ENCODE measurements at regions not wholly inside any gene's neighbourhood (a gene's known extent, or its start where the extent isn't known, plus 50 kb on each side); places are given as distances from the start of the nearest gene placed in this dataset.

- Histone ChIP-seq H3K27ac (no peak overlapping the region), H3K4me3 (no peak overlapping the region)
- DNase-seq (ENCODE audit: low spot score), result no peak
- TF ChIP-seq, protein P1, sequence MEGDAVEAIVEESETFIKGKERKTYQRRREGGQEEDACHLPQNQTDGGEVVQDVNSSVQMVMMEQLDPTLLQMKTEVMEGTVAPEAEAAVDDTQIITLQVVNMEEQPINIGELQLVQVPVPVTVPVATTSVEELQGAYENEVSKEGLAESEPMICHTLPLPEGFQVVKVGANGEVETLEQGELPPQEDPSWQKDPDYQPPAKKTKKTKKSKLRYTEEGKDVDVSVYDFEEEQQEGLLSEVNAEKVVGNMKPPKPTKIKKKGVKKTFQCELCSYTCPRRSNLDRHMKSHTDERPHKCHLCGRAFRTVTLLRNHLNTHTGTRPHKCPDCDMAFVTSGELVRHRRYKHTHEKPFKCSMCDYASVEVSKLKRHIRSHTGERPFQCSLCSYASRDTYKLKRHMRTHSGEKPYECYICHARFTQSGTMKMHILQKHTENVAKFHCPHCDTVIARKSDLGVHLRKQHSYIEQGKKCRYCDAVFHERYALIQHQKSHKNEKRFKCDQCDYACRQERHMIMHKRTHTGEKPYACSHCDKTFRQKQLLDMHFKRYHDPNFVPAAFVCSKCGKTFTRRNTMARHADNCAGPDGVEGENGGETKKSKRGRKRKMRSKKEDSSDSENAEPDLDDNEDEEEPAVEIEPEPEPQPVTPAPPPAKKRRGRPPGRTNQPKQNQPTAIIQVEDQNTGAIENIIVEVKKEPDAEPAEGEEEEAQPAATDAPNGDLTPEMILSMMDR (IDR thresholded peaks at IDR 0.05), result no peak
Measured at GRCh38 chr3:34019158-34019557, 220.7 kb downstream of the PDCD6IP start.

- TF ChIP-seq, protein P1 (IDR thresholded peaks at IDR 0.05), result no peak
- Histone ChIP-seq H3K27ac (no peak overlapping the region), H3K4me3 (no peak overlapping the region)
- no peak for DNase-seq (ENCODE audit: low spot score)
Measured at GRCh38 chr3:34020170-34020569, 221.7 kb downstream of the PDCD6IP start.

GRCh38 chr3:34020726-34021680, 222.6 kb downstream of the PDCD6IP start:
- no peak for DNase-seq (ENCODE audit: low spot score)
- Histone ChIP-seq H3K27ac (no peak overlapping the region), H3K4me3 (no peak overlapping the region)
- TF ChIP-seq, protein P1 (IDR thresholded peaks at IDR 0.05), result no peak

DNA sequence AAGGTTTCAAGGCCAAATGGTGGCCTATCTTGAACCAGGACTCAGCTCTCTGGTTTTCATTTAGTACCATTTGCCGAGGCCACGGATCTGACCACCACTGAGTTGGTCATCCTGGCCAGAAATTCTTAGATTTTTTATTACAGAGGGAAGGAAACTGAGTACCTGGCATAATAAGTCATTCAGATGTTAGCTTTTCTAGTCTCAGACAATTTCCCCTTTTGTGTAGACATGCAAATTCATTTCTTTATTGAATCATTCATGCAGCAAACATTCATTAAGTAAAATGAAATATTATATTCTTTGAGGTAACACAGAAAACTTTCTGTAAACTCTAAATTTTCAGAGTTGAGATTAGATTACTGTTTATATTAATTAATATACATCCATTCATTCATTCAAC, 223.7 kb downstream of the PDCD6IP start:
- no peak for DNase-seq (ENCODE audit: low spot score)
- H3K4me3 ChIP-seq, result no peak overlapping the region
- H3K27ac ChIP-seq, result no peak overlapping the region
- TF ChIP-seq, protein P1 (IDR thresholded peaks at IDR 0.05), result no peak

DNA sequence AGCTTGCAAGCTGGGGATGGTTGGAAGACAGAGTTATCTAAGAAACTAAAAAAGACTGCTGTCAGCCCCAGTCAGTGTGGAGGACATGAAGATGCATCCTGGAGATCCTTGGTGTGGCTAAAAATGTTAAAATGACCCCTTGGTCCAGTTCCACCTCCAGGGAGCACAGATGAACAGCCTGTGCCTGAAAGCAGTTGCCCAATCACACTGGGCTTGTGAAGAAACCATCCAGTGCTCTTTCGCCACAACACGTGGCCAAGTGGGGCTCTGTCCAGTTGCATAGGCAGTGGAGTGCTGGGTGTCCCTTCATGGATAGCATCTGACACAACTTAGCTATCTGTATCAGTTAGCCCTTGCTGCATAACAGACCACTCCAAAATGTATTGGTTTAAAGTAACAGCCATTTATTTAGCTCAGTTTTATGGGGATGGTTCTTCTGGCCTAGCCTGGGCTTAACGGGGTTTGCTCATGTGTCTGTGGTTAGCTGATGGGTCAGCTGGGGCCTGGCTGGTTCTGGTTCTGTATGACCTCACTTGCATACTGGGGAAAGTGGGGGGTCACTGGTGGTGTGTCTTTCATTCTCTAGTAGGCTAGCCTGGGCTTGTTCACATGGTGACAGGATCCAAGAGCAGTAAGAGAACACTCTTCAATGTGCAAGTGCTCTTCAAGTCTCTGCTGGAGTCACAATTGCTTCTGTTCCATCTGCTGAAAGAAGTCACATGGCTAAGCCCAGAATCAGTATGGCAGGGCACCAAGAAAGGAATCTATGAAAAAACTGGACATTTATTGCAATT, 226.2 kb downstream of the PDCD6IP start:
- TF ChIP-seq, protein P1 (IDR thresholded peaks at IDR 0.05), result no peak
- no peak overlapping the region for H3K27ac ChIP-seq
- H3K4me3 ChIP-seq, result no peak overlapping the region
- no peak for DNase-seq (ENCODE audit: low spot score)

GRCh38 chr3:34033839-34034238, 235.4 kb downstream of the PDCD6IP start:
- Histone ChIP-seq H3K27ac (no peak overlapping the region), H3K4me3 (no peak overlapping the region)
- TF ChIP-seq, protein P1 (IDR thresholded peaks at IDR 0.05), result no peak
- DNase-seq (ENCODE audit: low spot score), result no peak
